H9 (cell line): ENCODE measurements at regions not wholly inside any gene's neighbourhood (a gene's known extent, or its start where the extent isn't known, plus 50 kb on each side); places are given as distances from the start of the nearest gene placed in this dataset.

ENCODE experiments used
- DNase-seq: peaks from one replicate; pipeline ENCODE4 v3.0.0-alpha.2; 2017
- H2AFZ ChIP-seq: one replicate; pipeline ENCODE4 v1.6.1; 2013; ENCODE audit warnings: mild to moderate bottlenecking, low read length, control low read depth, moderate library complexity
- H2AK5ac ChIP-seq: 2 replicates; pipeline ENCODE4 v1.6.1; 2013; ENCODE audit warnings: low read length, control low read depth, mixed read lengths; ENCODE audit not compliant: insufficient read length
- H2BK120ac ChIP-seq: one replicate; pipeline ENCODE4 v1.6.1; 2013; ENCODE audit warnings: low read depth, mild to moderate bottlenecking, low read length, control low read depth, inconsistent platforms; ENCODE audit not compliant: poor library complexity, severe bottlenecking
- H2BK12ac ChIP-seq: 2 replicates; pipeline ENCODE4 v1.6.1; 2013; ENCODE audit warnings: low read length, control low read depth, mixed read lengths, low read depth; ENCODE audit not compliant: insufficient read length
- H2BK15ac ChIP-seq: 2 replicates; pipeline ENCODE4 v1.6.1; 2013; ENCODE audit warnings: low read depth, low read length, control low read depth
- H2BK20ac ChIP-seq: one replicate; pipeline ENCODE4 v1.6.1; 2013; ENCODE audit warnings: low read depth, mild to moderate bottlenecking, low read length, control low read depth, inconsistent platforms; ENCODE audit not compliant: poor library complexity, severe bottlenecking
- H2BK5ac ChIP-seq: 2 replicates; pipeline ENCODE4 v1.6.1; 2013; ENCODE audit warnings: low read length, control low read depth, mixed read lengths; ENCODE audit not compliant: insufficient read length
- H3K14ac ChIP-seq: 2 replicates; pipeline ENCODE4 v1.6.1; 2013; ENCODE audit warnings: low read length, control low read depth; ENCODE audit not compliant: insufficient read depth
- H3K18ac ChIP-seq: 2 replicates; pipeline ENCODE4 v1.6.1; 2013; ENCODE audit warnings: low read depth, mild to moderate bottlenecking, mixed read lengths, low read length, control low read depth; ENCODE audit not compliant: insufficient read length
- H3K23ac ChIP-seq: 2 replicates; pipeline ENCODE4 v1.6.1; 2013; ENCODE audit warnings: low read length, control low read depth, mixed read lengths, low read depth; ENCODE audit not compliant: insufficient read length
- H3K23me2 ChIP-seq: 2 replicates; pipeline ENCODE4 v1.6.1; 2013; ENCODE audit warnings: low read depth, mild to moderate bottlenecking, mixed read lengths, low read length, control low read depth; ENCODE audit not compliant: insufficient read length, poor library complexity, severe bottlenecking
- H3K27ac ChIP-seq: 2 replicates; pipeline ENCODE4 v1.5.1; 2013; ENCODE audit warnings: low read length, control low read depth, mixed read lengths, low read depth; ENCODE audit not compliant: insufficient read length
- H3K27me3 ChIP-seq: 2 replicates; pipeline ENCODE4 v1.6.1; 2013; ENCODE audit warnings: low read length, control low read depth, inconsistent platforms; ENCODE audit not compliant: insufficient read depth
- H3K4ac ChIP-seq: 2 replicates; pipeline ENCODE4 v1.6.1; 2013; ENCODE audit warnings: low read depth, mild to moderate bottlenecking, control low read depth, inconsistent platforms, low read length, moderate library complexity
- H3K4me1 ChIP-seq: 2 replicates; pipeline ENCODE4 v1.6.1; 2013; ENCODE audit warnings: low read length, control low read depth, inconsistent platforms; ENCODE audit not compliant: insufficient read depth
- H3K4me2 ChIP-seq: 2 replicates; pipeline ENCODE4 v1.6.1; 2013; ENCODE audit warnings: low read length, control low read depth, mixed read lengths; ENCODE audit not compliant: insufficient read length, insufficient read depth
- H3K56ac ChIP-seq: 2 replicates; pipeline ENCODE4 v1.6.1; 2013; ENCODE audit warnings: low read depth, mild to moderate bottlenecking, mixed read lengths, low read length, control low read depth; ENCODE audit not compliant: insufficient read length
- H3K79me1 ChIP-seq: 2 replicates; pipeline ENCODE4 v1.6.1; 2013; ENCODE audit warnings: low read depth, mild to moderate bottlenecking, moderate library complexity, low read length, control low read depth, inconsistent platforms; ENCODE audit not compliant: insufficient read depth, poor library complexity, severe bottlenecking
- H3K79me2 ChIP-seq: 2 replicates; pipeline ENCODE4 v1.6.1; 2013; ENCODE audit warnings: low read length, control low read depth, inconsistent platforms; ENCODE audit not compliant: insufficient read depth
- H3K9ac ChIP-seq: 2 replicates; pipeline ENCODE4 v1.6.1; 2013; ENCODE audit warnings: low read length, control low read depth, mixed read lengths; ENCODE audit not compliant: insufficient read length; ENCODE audit errors: extremely low read depth
- H3K9me3 ChIP-seq: one replicate; pipeline ENCODE4 v1.6.1; 2013; ENCODE audit warnings: low read depth, low read length, inconsistent platforms; ENCODE audit not compliant: control insufficient read depth
- H3T11ph ChIP-seq: one replicate; pipeline ENCODE4 v1.6.1; 2013; ENCODE audit warnings: mild to moderate bottlenecking, low read length, control low read depth, inconsistent platforms
- H4K20me1 ChIP-seq: one replicate; pipeline ENCODE4 v1.6.1; 2013; ENCODE audit not compliant: control insufficient read depth, insufficient read length, insufficient read depth
- H4K5ac ChIP-seq: 2 replicates; pipeline ENCODE4 v1.6.1; 2013; ENCODE audit warnings: low read depth, mild to moderate bottlenecking, mixed read lengths, low read length, control low read depth; ENCODE audit not compliant: insufficient read length
- H4K8ac ChIP-seq: replicated peaks from 2 replicates; pipeline ENCODE4 v1.6.1; 2013; ENCODE audit warnings: low read length, control low read depth, mixed read lengths, low read depth; ENCODE audit not compliant: insufficient read length
- H4K91ac ChIP-seq: 2 replicates; pipeline ENCODE4 v1.6.1; 2013; ENCODE audit warnings: low read depth, mild to moderate bottlenecking, moderate library complexity, mixed read lengths, low read length, control low read depth; ENCODE audit not compliant: insufficient read length
- H3K27ac Mint-ChIP-seq, 3 experiments: 2 replicates in 2 of 3; 3 replicates in 1 of 3; pipeline ENCODE4 v1.8.0; 2020 to 2021; ENCODE audit warnings: mixed read lengths in 3 of 3, mild to moderate bottlenecking in 1 of 3, moderate library complexity in 1 of 3
- H3K27me3 Mint-ChIP-seq: 2 replicates; pipeline ENCODE4 v1.8.0; 2021; ENCODE audit warnings: low read depth, mild to moderate bottlenecking, moderate library complexity, mixed read lengths
- H3K36me3 Mint-ChIP-seq, 3 experiments: 2 replicates in 2 of 3; 3 replicates in 1 of 3; pipeline ENCODE4 v1.8.0; 2020 to 2021; ENCODE audit warnings: low read depth in 3 of 3, mixed read lengths in 3 of 3; ENCODE audit not compliant: insufficient read depth in 1 of 3
- H3K4me1 Mint-ChIP-seq, 2 experiments: 2 replicates each; pipeline ENCODE4 v1.8.0; 2020; ENCODE audit warnings: mixed read lengths in 2 of 2
- H3K4me3 Mint-ChIP-seq, 2 experiments: 2 replicates in 1 of 2; 3 replicates in 1 of 2; pipeline ENCODE4 v1.8.0; 2020 to 2021; ENCODE audit warnings: mild to moderate bottlenecking in 2 of 2, mixed read lengths in 2 of 2, moderate library complexity in 1 of 2
- H3K9me3 Mint-ChIP-seq, 2 experiments: 2 replicates in 1 of 2; 3 replicates in 1 of 2; pipeline ENCODE4 v1.8.0; 2020; ENCODE audit warnings: mild to moderate bottlenecking in 2 of 2, mixed read lengths in 2 of 2, moderate library complexity in 1 of 2
- WGBS: extraction: QIAGEN DNeasy Blood & Tissue Kit; methylation state at CpG from one replicate; pipeline ENCODE4 v1.1.7; 2013; ENCODE audit warnings: missing lambda C conversion rate, low lambda C conversion rate, mixed read lengths; ENCODE audit not compliant: insufficient read length; ENCODE audit errors: extremely low coverage; 5-methylcytosine and 5-hydroxymethylcytosine counted together
- TF ChIP-seq, protein P1 (sequence below): fragments of 200-600 bp; sonication (generic); conservative IDR thresholded peaks from 3 replicates; pipeline ENCODE4 v1.8.0; 2021; ENCODE audit warnings: antibody characterized with exemption, mild to moderate bottlenecking

DNA sequence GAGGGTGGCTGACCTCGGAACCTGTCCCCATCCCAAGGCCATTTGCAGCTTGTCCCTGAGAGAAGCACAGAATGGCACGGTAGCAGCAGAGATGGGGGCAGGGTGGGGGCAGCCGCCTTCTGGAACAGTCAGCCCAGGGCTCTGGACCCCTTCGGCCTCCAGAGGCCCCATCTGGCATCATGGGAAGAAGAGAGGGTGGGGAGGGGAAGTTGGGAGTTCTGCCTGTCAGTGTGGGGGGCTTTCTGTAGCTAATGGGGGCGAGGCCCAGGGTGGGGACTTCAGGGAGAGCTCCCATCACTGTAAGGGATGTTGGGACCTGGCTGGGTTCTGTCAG is 62.9 kb upstream of the ADRA2C start:
- Histone ChIP-seq H3K9ac (no peak overlapping the region), H3K23me2 (no peaks in the 10 kb centered on the region), H3K9me3 (no peaks in the 10 kb centered on the region), H4K20me1 (no peaks in the 10 kb centered on the region), H2BK15ac (no peak overlapping the region), H2BK20ac (no peak overlapping the region), H3K4ac (no peak overlapping the region), H3K14ac (no peak overlapping the region), H4K8ac (no peak overlapping the region), H2BK120ac (no peak overlapping the region), H3K18ac (no peak overlapping the region), H4K91ac (no peak overlapping the region), H2AFZ (no peak overlapping the region), H3K79me1 (no peaks in the 10 kb centered on the region), H3K79me2 (no peaks in the 10 kb centered on the region), H3K56ac (no peak overlapping the region), H3T11ph (no peak overlapping the region), H2AK5ac (no peak overlapping the region), H3K27ac (no peak overlapping the region), H3K23ac (no peak overlapping the region), H2BK12ac (no peak overlapping the region), H3K27me3 (no peaks in the 10 kb centered on the region), H2BK5ac (no peak overlapping the region), H3K4me2 (no peak overlapping the region), H3K4me1 (no peaks in the 10 kb centered on the region), H4K5ac (no peak overlapping the region)
- Mint-ChIP-seq H3K27ac (no peak overlapping the region), H3K4me1 (peaks cover 11 to 35% of the 10 kb centered on the region in 2 experiments), H3K4me3 (no peak overlapping the region), H3K27me3 (peaks cover 31% of the 10 kb centered on the region), H3K9me3 (peaks cover 0 to under 1% of the 10 kb centered on the region in 2 experiments; a peak in 1 of 5 replicates), H3K36me3 (no peaks in the 10 kb centered on the region)
- DNase-seq, result no peak
- TF ChIP-seq, protein P1, sequence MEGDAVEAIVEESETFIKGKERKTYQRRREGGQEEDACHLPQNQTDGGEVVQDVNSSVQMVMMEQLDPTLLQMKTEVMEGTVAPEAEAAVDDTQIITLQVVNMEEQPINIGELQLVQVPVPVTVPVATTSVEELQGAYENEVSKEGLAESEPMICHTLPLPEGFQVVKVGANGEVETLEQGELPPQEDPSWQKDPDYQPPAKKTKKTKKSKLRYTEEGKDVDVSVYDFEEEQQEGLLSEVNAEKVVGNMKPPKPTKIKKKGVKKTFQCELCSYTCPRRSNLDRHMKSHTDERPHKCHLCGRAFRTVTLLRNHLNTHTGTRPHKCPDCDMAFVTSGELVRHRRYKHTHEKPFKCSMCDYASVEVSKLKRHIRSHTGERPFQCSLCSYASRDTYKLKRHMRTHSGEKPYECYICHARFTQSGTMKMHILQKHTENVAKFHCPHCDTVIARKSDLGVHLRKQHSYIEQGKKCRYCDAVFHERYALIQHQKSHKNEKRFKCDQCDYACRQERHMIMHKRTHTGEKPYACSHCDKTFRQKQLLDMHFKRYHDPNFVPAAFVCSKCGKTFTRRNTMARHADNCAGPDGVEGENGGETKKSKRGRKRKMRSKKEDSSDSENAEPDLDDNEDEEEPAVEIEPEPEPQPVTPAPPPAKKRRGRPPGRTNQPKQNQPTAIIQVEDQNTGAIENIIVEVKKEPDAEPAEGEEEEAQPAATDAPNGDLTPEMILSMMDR, result no peak
- no CpG with 5 or more reads among the region's 5 CpGs for WGBS
